H9 (cell line): ENCODE measurements at regions not wholly inside any gene's neighbourhood (a gene's known extent, or its start where the extent isn't known, plus 50 kb on each side); places are given as distances from the start of the nearest gene placed in this dataset.

Source experiments
- DNase-seq: peaks from one replicate; pipeline ENCODE4 v3.0.0-alpha.2; 2017
- H2AFZ ChIP-seq: one replicate; pipeline ENCODE4 v1.6.1; 2013; ENCODE audit warnings: mild to moderate bottlenecking, low read length, control low read depth, moderate library complexity
- H2AK5ac ChIP-seq: 2 replicates; pipeline ENCODE4 v1.6.1; 2013; ENCODE audit warnings: low read length, control low read depth, mixed read lengths; ENCODE audit not compliant: insufficient read length
- H2BK120ac ChIP-seq: one replicate; pipeline ENCODE4 v1.6.1; 2013; ENCODE audit warnings: low read depth, mild to moderate bottlenecking, low read length, control low read depth, inconsistent platforms; ENCODE audit not compliant: poor library complexity, severe bottlenecking
- H2BK12ac ChIP-seq: 2 replicates; pipeline ENCODE4 v1.6.1; 2013; ENCODE audit warnings: low read length, control low read depth, mixed read lengths, low read depth; ENCODE audit not compliant: insufficient read length
- H2BK15ac ChIP-seq: 2 replicates; pipeline ENCODE4 v1.6.1; 2013; ENCODE audit warnings: low read depth, low read length, control low read depth
- H2BK20ac ChIP-seq: one replicate; pipeline ENCODE4 v1.6.1; 2013; ENCODE audit warnings: low read depth, mild to moderate bottlenecking, low read length, control low read depth, inconsistent platforms; ENCODE audit not compliant: poor library complexity, severe bottlenecking
- H2BK5ac ChIP-seq: 2 replicates; pipeline ENCODE4 v1.6.1; 2013; ENCODE audit warnings: low read length, control low read depth, mixed read lengths; ENCODE audit not compliant: insufficient read length
- H3K14ac ChIP-seq: 2 replicates; pipeline ENCODE4 v1.6.1; 2013; ENCODE audit warnings: low read length, control low read depth; ENCODE audit not compliant: insufficient read depth
- H3K18ac ChIP-seq: 2 replicates; pipeline ENCODE4 v1.6.1; 2013; ENCODE audit warnings: low read depth, mild to moderate bottlenecking, mixed read lengths, low read length, control low read depth; ENCODE audit not compliant: insufficient read length
- H3K23ac ChIP-seq: 2 replicates; pipeline ENCODE4 v1.6.1; 2013; ENCODE audit warnings: low read length, control low read depth, mixed read lengths, low read depth; ENCODE audit not compliant: insufficient read length
- H3K23me2 ChIP-seq: 2 replicates; pipeline ENCODE4 v1.6.1; 2013; ENCODE audit warnings: low read depth, mild to moderate bottlenecking, mixed read lengths, low read length, control low read depth; ENCODE audit not compliant: insufficient read length, poor library complexity, severe bottlenecking
- H3K27ac ChIP-seq: 2 replicates; pipeline ENCODE4 v1.5.1; 2013; ENCODE audit warnings: low read length, control low read depth, mixed read lengths, low read depth; ENCODE audit not compliant: insufficient read length
- H3K27me3 ChIP-seq: 2 replicates; pipeline ENCODE4 v1.6.1; 2013; ENCODE audit warnings: low read length, control low read depth, inconsistent platforms; ENCODE audit not compliant: insufficient read depth
- H3K4ac ChIP-seq: 2 replicates; pipeline ENCODE4 v1.6.1; 2013; ENCODE audit warnings: low read depth, mild to moderate bottlenecking, control low read depth, inconsistent platforms, low read length, moderate library complexity
- H3K4me1 ChIP-seq: 2 replicates; pipeline ENCODE4 v1.6.1; 2013; ENCODE audit warnings: low read length, control low read depth, inconsistent platforms; ENCODE audit not compliant: insufficient read depth
- H3K4me2 ChIP-seq: 2 replicates; pipeline ENCODE4 v1.6.1; 2013; ENCODE audit warnings: low read length, control low read depth, mixed read lengths; ENCODE audit not compliant: insufficient read length, insufficient read depth
- H3K56ac ChIP-seq: 2 replicates; pipeline ENCODE4 v1.6.1; 2013; ENCODE audit warnings: low read depth, mild to moderate bottlenecking, mixed read lengths, low read length, control low read depth; ENCODE audit not compliant: insufficient read length
- H3K79me1 ChIP-seq: 2 replicates; pipeline ENCODE4 v1.6.1; 2013; ENCODE audit warnings: low read depth, mild to moderate bottlenecking, moderate library complexity, low read length, control low read depth, inconsistent platforms; ENCODE audit not compliant: insufficient read depth, poor library complexity, severe bottlenecking
- H3K79me2 ChIP-seq: 2 replicates; pipeline ENCODE4 v1.6.1; 2013; ENCODE audit warnings: low read length, control low read depth, inconsistent platforms; ENCODE audit not compliant: insufficient read depth
- H3K9ac ChIP-seq: 2 replicates; pipeline ENCODE4 v1.6.1; 2013; ENCODE audit warnings: low read length, control low read depth, mixed read lengths; ENCODE audit not compliant: insufficient read length; ENCODE audit errors: extremely low read depth
- H3K9me3 ChIP-seq: one replicate; pipeline ENCODE4 v1.6.1; 2013; ENCODE audit warnings: low read depth, low read length, inconsistent platforms; ENCODE audit not compliant: control insufficient read depth
- H3T11ph ChIP-seq: one replicate; pipeline ENCODE4 v1.6.1; 2013; ENCODE audit warnings: mild to moderate bottlenecking, low read length, control low read depth, inconsistent platforms
- H4K20me1 ChIP-seq: one replicate; pipeline ENCODE4 v1.6.1; 2013; ENCODE audit not compliant: control insufficient read depth, insufficient read length, insufficient read depth
- H4K5ac ChIP-seq: 2 replicates; pipeline ENCODE4 v1.6.1; 2013; ENCODE audit warnings: low read depth, mild to moderate bottlenecking, mixed read lengths, low read length, control low read depth; ENCODE audit not compliant: insufficient read length
- H4K8ac ChIP-seq: replicated peaks from 2 replicates; pipeline ENCODE4 v1.6.1; 2013; ENCODE audit warnings: low read length, control low read depth, mixed read lengths, low read depth; ENCODE audit not compliant: insufficient read length
- H4K91ac ChIP-seq: 2 replicates; pipeline ENCODE4 v1.6.1; 2013; ENCODE audit warnings: low read depth, mild to moderate bottlenecking, moderate library complexity, mixed read lengths, low read length, control low read depth; ENCODE audit not compliant: insufficient read length
- H3K27ac Mint-ChIP-seq, 3 experiments: 2 replicates in 2 of 3; 3 replicates in 1 of 3; pipeline ENCODE4 v1.8.0; 2020 to 2021; ENCODE audit warnings: mixed read lengths in 3 of 3, mild to moderate bottlenecking in 1 of 3, moderate library complexity in 1 of 3
- H3K27me3 Mint-ChIP-seq: 2 replicates; pipeline ENCODE4 v1.8.0; 2021; ENCODE audit warnings: low read depth, mild to moderate bottlenecking, moderate library complexity, mixed read lengths
- H3K36me3 Mint-ChIP-seq, 3 experiments: 2 replicates in 2 of 3; 3 replicates in 1 of 3; pipeline ENCODE4 v1.8.0; 2020 to 2021; ENCODE audit warnings: low read depth in 3 of 3, mixed read lengths in 3 of 3; ENCODE audit not compliant: insufficient read depth in 1 of 3
- H3K4me1 Mint-ChIP-seq, 2 experiments: 2 replicates each; pipeline ENCODE4 v1.8.0; 2020; ENCODE audit warnings: mixed read lengths in 2 of 2
- H3K4me3 Mint-ChIP-seq, 2 experiments: 2 replicates in 1 of 2; 3 replicates in 1 of 2; pipeline ENCODE4 v1.8.0; 2020 to 2021; ENCODE audit warnings: mild to moderate bottlenecking in 2 of 2, mixed read lengths in 2 of 2, moderate library complexity in 1 of 2
- H3K9me3 Mint-ChIP-seq, 2 experiments: 2 replicates in 1 of 2; 3 replicates in 1 of 2; pipeline ENCODE4 v1.8.0; 2020; ENCODE audit warnings: mild to moderate bottlenecking in 2 of 2, mixed read lengths in 2 of 2, moderate library complexity in 1 of 2
- CTCF ChIP-seq: fragments of 200-600 bp; sonication (generic); conservative IDR thresholded peaks from 3 replicates; pipeline ENCODE4 v1.8.0; 2021; ENCODE audit warnings: antibody characterized with exemption, mild to moderate bottlenecking
- WGBS: extraction: QIAGEN DNeasy Blood & Tissue Kit; methylation state at CpG from one replicate; pipeline ENCODE4 v1.1.7; 2013; ENCODE audit warnings: missing lambda C conversion rate, low lambda C conversion rate, mixed read lengths; ENCODE audit not compliant: insufficient read length; ENCODE audit errors: extremely low coverage; 5-methylcytosine and 5-hydroxymethylcytosine counted together

- Histone ChIP-seq H3K14ac (peak overlapping the region; percentile 49; the same call in 1 of the 2 replicates), H4K8ac (no peak overlapping the region), H3K79me1 (no peaks in the 10 kb centered on the region), H3K4me2 (no peak overlapping the region), H2AK5ac (no peak overlapping the region), H3K23me2 (no peaks in the 10 kb centered on the region), H2BK15ac (no peak overlapping the region), H4K5ac (no peak overlapping the region), H3K27ac (no peak overlapping the region), H3K9ac (no peak overlapping the region), H4K91ac (no peak overlapping the region), H2BK20ac (no peak overlapping the region), H3K79me2 (no peaks in the 10 kb centered on the region), H3K23ac (no peak overlapping the region), H2BK5ac (no peak overlapping the region), H3K4ac (no peak overlapping the region), H2BK120ac (no peak overlapping the region), H3K4me1 (no peaks in the 10 kb centered on the region), H4K20me1 (no peaks in the 10 kb centered on the region), H3K56ac (no peak overlapping the region), H3K9me3 (no peaks in the 10 kb centered on the region), H2BK12ac (no peak overlapping the region), H3K18ac (no peak overlapping the region), H3K27me3 (no peaks in the 10 kb centered on the region), H2AFZ (no peak overlapping the region), H3T11ph (no peak overlapping the region)
- no peak for TF ChIP-seq CTCF
- Mint-ChIP-seq H3K4me1 (peaks cover 0 to 13% of the 10 kb centered on the region in 2 experiments; a peak in 2 of 4 replicates), H3K27me3 (peaks cover 3% of the 10 kb centered on the region; the same call in 1 of the 2 replicates), H3K9me3 (peaks cover 5 to 7% of the 10 kb centered on the region in 2 experiments), H3K4me3 (no peak overlapping the region), H3K36me3 (no peaks in the 10 kb centered on the region; a peak in 1 of 7 replicates), H3K27ac (no peak overlapping the region; a peak in 1 of 7 replicates)
- no peak for DNase-seq
- WGBS: no CpG with 5 or more reads among the region's 19 CpGs
Observed at GRCh38 chr9:134242706-134243105, 78.3 kb upstream of the RNU6ATAC start.
